Liver (tissue), 8 donors: ENCODE measurements at regions not wholly inside any gene's neighbourhood (a gene's known extent, or its start where the extent isn't known, plus 50 kb on each side); places are given as distances from the start of the nearest gene placed in this dataset.
"Not testable (repeated sequence)": the region's sequence is repeated elsewhere in the genome, so short reads cannot be mapped to it uniquely, and the experiment has no call there.

Source experiments
- DNase-seq: peaks from one replicate; pipeline ENCODE4 v3.0.0-alpha.2; 2017; ENCODE audit warnings: low spot score
- H3K27ac ChIP-seq, 2 donors: one replicate each; pipeline ENCODE4 v1.7.0; 2013; ENCODE audit warnings: inconsistent platforms in 2 of 2, low read length in 2 of 2, control low read depth in 1 of 2, low read depth in 1 of 2, mild to moderate bottlenecking in 1 of 2
- H3K27me3 ChIP-seq, 4 donors: one replicate each; pipeline versions ENCODE4 v1.6.1 to v1.7.0; 2013; ENCODE audit warnings: low read length in 3 of 4, inconsistent platforms in 1 of 4, mild to moderate bottlenecking in 1 of 4, moderate library complexity in 1 of 4; ENCODE audit not compliant: control insufficient read depth in 4 of 4, insufficient read depth in 4 of 4
- H3K36me3 ChIP-seq, 4 donors: one replicate each; pipeline versions ENCODE4 v1.6.1 to v1.7.0; 2013; ENCODE audit warnings: low read length in 3 of 4, mild to moderate bottlenecking in 3 of 4, low read depth in 1 of 4, moderate library complexity in 1 of 4; ENCODE audit not compliant: control insufficient read depth in 4 of 4, insufficient read depth in 3 of 4
- H3K4me1 ChIP-seq, 4 donors: one replicate each; pipeline versions ENCODE4 v1.6.1 to v1.7.0; 2013; ENCODE audit warnings: low read length in 3 of 4, mild to moderate bottlenecking in 3 of 4, moderate library complexity in 1 of 4; ENCODE audit not compliant: control insufficient read depth in 4 of 4, insufficient read depth in 4 of 4
- H3K4me3 ChIP-seq, 3 donors: one replicate each; pipeline versions ENCODE4 v1.6.1 to v1.7.0; 2013; ENCODE audit warnings: low read length in 3 of 3, control low read depth in 1 of 3, low read depth in 1 of 3, mild to moderate bottlenecking in 1 of 3
- H3K9ac ChIP-seq, 2 donors: one replicate each; pipeline ENCODE4 v1.7.0; 2013; ENCODE audit warnings: low read length in 2 of 2, mild to moderate bottlenecking in 2 of 2, moderate library complexity in 2 of 2, control low read depth in 1 of 2, low read depth in 1 of 2
- H3K9me3 ChIP-seq, 4 donors: one replicate each; pipeline versions ENCODE4 v1.6.1 to v1.7.0; 2013; ENCODE audit warnings: low read length in 3 of 4; ENCODE audit not compliant: control insufficient read depth in 4 of 4
- ATF3 ChIP-seq: IDR thresholded peaks from 2 replicates; pipeline ENCODE4 v1.6.1; 2016; ENCODE audit warnings: antibody characterized with exemption
- CTCF ChIP-seq: fragments of 150-350 bp; IDR thresholded peaks from 2 replicates; pipeline ENCODE4 v1.5.1; 2017; ENCODE audit warnings: improper control_type of control experiment, low read depth, low read length; ENCODE audit not compliant: missing input control
- EGR1 ChIP-seq, 2 donors: IDR thresholded peaks; 2 replicates each; pipeline ENCODE4 v1.6.1; 2016 to 2018; ENCODE audit warnings: antibody characterized with exemption in 2 of 2, low read depth in 2 of 2
- FOXA1 ChIP-seq: IDR thresholded peaks from 2 replicates; pipeline ENCODE4 v1.6.1; 2016; ENCODE audit warnings: antibody characterized with exemption
- FOXA2 ChIP-seq: IDR thresholded peaks from 2 replicates; pipeline ENCODE4 v1.6.1; 2016; ENCODE audit warnings: antibody characterized with exemption
- GABPA ChIP-seq, 2 donors: IDR thresholded peaks in 1 of 2; conservative IDR thresholded peaks in 1 of 2; 2 replicates each; pipeline ENCODE4 v1.6.1; 2016; ENCODE audit warnings: antibody characterized with exemption in 2 of 2, mild to moderate bottlenecking in 1 of 2, moderate library complexity in 1 of 2
- HNF4A ChIP-seq, 2 donors: conservative IDR thresholded peaks; 2 replicates each; pipeline ENCODE4 v1.6.1; 2016; ENCODE audit warnings: antibody characterized with exemption in 2 of 2, mild to moderate bottlenecking in 2 of 2
- HNF4G ChIP-seq: IDR thresholded peaks from 2 replicates; pipeline ENCODE4 v1.6.1; 2016; ENCODE audit warnings: antibody characterized with exemption
- JUND ChIP-seq, 2 donors: IDR thresholded peaks; 2 replicates each; pipeline ENCODE4 v1.6.1; 2016; ENCODE audit warnings: antibody characterized with exemption in 2 of 2
- MAX ChIP-seq: IDR thresholded peaks from 2 replicates; pipeline ENCODE4 v1.6.1; 2016; ENCODE audit warnings: antibody characterized with exemption
- NR2F2 ChIP-seq: IDR thresholded peaks from 2 replicates; pipeline ENCODE4 v1.6.1; 2016; ENCODE audit warnings: antibody characterized with exemption
- RAD21 ChIP-seq, 2 donors: IDR thresholded peaks; 2 replicates each; pipeline ENCODE4 v1.6.1; 2016; ENCODE audit warnings: antibody characterized with exemption in 2 of 2, mild to moderate bottlenecking in 2 of 2
- REST ChIP-seq: IDR thresholded peaks from 2 replicates; pipeline ENCODE4 v1.6.1; 2016; ENCODE audit warnings: antibody characterized with exemption, mild to moderate bottlenecking
- RXRA ChIP-seq, 2 donors: IDR thresholded peaks; 2 replicates each; pipeline ENCODE4 v1.6.1; 2017 to 2018; ENCODE audit warnings: antibody characterized with exemption in 2 of 2, mild to moderate bottlenecking in 1 of 2
- SP1 ChIP-seq: IDR thresholded peaks from 2 replicates; pipeline ENCODE4 v1.6.1; 2018; ENCODE audit warnings: antibody characterized with exemption, mild to moderate bottlenecking
- YY1 ChIP-seq: IDR thresholded peaks from 2 replicates; pipeline ENCODE4 v1.6.1; 2016; ENCODE audit warnings: antibody characterized with exemption, mild to moderate bottlenecking
- ZBTB33 ChIP-seq: IDR thresholded peaks from 2 replicates; pipeline ENCODE4 v1.6.1; 2016; ENCODE audit warnings: antibody characterized with exemption
- WGBS: extraction: QIAGEN DNeasy Blood & Tissue Kit; methylation state at CpG from one replicate; pipeline ENCODE4 v1.1.7; 2013; 5-methylcytosine and 5-hydroxymethylcytosine counted together
- donor health status: healthy.
- donor health status: healthy.
- donor health status: healthy.
- donor health status: healthy.
- donor health status: healthy.

- H3K9me3 ChIP-seq, DNase-seq, H3K4me3 ChIP-seq, H3K27me3 ChIP-seq, H3K36me3 ChIP-seq, H3K9ac ChIP-seq, H3K27ac ChIP-seq: not testable (repeated sequence)
- 92% methylated on average over 10 of the region's 10 CpGs for whole genome bisulfite sequencing
- H3K4me1 ChIP-seq = peaks cover 0 to 19% (median 8%) of the 10 kb centered on the region in 4 donors
Observed at GRCh38 chr16:29232160-29232705, 174.3 kb downstream of the NPIPB11 start.

- H3K9ac ChIP-seq = no peak overlapping the region
- no peak overlapping the region for H3K27ac ChIP-seq
- TF ChIP-seq HNF4G = no peak
- TF ChIP-seq FOXA1 = no peak
- no peak for TF ChIP-seq HNF4A (conservative IDR thresholded peaks at IDR 0.05)
- TF ChIP-seq JUND (IDR thresholded peaks at IDR 0.05) = no peak
- no peak for TF ChIP-seq ATF3
- TF ChIP-seq ZBTB33 = no peak
- TF ChIP-seq CTCF = no peak
- no peak for TF ChIP-seq YY1
- no peak for TF ChIP-seq FOXA2
- TF ChIP-seq MAX = no peak
- TF ChIP-seq RAD21 (IDR thresholded peaks at IDR 0.05) = no peak
- TF ChIP-seq SP1 = no peak
- no peak for TF ChIP-seq RXRA (IDR thresholded peaks at IDR 0.05)
- no peak for TF ChIP-seq REST
- no peak for TF ChIP-seq NR2F2
- no peak for TF ChIP-seq EGR1 (IDR thresholded peaks at IDR 0.05; ENCODE audit: low read depth in 2 of 2)
- no peak for TF ChIP-seq GABPA (IDR thresholded peaks at IDR 0.05 in 1 of 2, conservative IDR thresholded peaks at IDR 0.05 in 1 of 2)
- WGBS = 81% methylated on average over 18 of the region's 18 CpGs
- no peaks in the 10 kb centered on the region for H3K9me3 ChIP-seq
- no peaks in the 10 kb centered on the region for H3K27me3 ChIP-seq
- no peaks in the 10 kb centered on the region for H3K36me3 ChIP-seq
- peaks cover 0 to 19% (median 8%) of the 10 kb centered on the region in 4 donors for H3K4me1 ChIP-seq
- DNase-seq = no peak
- H3K4me3 ChIP-seq = no peak overlapping the region
Observed at GRCh38 chr16:29231244-29231643, 175.3 kb downstream of the NPIPB11 start.
